22Rv1 (cell line): ENCODE measurements at regions not wholly inside any gene's neighbourhood (a gene's known extent, or its start where the extent isn't known, plus 50 kb on each side); places are given as distances from the start of the nearest gene placed in this dataset.
"Not testable (repeated sequence)": the region's sequence is repeated elsewhere in the genome, so short reads cannot be mapped to it uniquely, and the experiment has no call there.

ENCODE experiments used
- CTCF ChIP-seq: fragments of 450-650 bp; IDR thresholded peaks from 2 replicates; pipeline ENCODE4 v1.5.1; 2017; ENCODE audit warnings: mild to moderate bottlenecking
- ZFX ChIP-seq: fragments of 450-650 bp; IDR thresholded peaks from 2 replicates; pipeline ENCODE4 v1.6.1; 2017; ENCODE audit warnings: antibody characterized with exemption, borderline replicate concordance

GRCh38 chr12:75683995-75684586 is 172.7 kb upstream of the KRR1 start:
- TF ChIP-seq CTCF, ZFX: not testable (repeated sequence)
